GM18505 (cell line): ENCODE measurements at regions not wholly inside any gene's neighbourhood (a gene's known extent, or its start where the extent isn't known, plus 50 kb on each side); places are given as distances from the start of the nearest gene placed in this dataset.

Experiments used
- ATAC-seq: cut with Tn5 transposase; IDR thresholded peaks from one replicate; pipeline ENCODE4 v1.9.1; 2021; ENCODE audit not compliant: unreplicated experiment
- POLR2A ChIP-seq: IDR thresholded peaks from 4 replicates; pipeline ENCODE4 v1.6.1; 2011; ENCODE audit warnings: borderline replicate concordance; ENCODE audit not compliant: insufficient read depth, insufficient read length; ENCODE audit errors: extremely low read depth

DNA sequence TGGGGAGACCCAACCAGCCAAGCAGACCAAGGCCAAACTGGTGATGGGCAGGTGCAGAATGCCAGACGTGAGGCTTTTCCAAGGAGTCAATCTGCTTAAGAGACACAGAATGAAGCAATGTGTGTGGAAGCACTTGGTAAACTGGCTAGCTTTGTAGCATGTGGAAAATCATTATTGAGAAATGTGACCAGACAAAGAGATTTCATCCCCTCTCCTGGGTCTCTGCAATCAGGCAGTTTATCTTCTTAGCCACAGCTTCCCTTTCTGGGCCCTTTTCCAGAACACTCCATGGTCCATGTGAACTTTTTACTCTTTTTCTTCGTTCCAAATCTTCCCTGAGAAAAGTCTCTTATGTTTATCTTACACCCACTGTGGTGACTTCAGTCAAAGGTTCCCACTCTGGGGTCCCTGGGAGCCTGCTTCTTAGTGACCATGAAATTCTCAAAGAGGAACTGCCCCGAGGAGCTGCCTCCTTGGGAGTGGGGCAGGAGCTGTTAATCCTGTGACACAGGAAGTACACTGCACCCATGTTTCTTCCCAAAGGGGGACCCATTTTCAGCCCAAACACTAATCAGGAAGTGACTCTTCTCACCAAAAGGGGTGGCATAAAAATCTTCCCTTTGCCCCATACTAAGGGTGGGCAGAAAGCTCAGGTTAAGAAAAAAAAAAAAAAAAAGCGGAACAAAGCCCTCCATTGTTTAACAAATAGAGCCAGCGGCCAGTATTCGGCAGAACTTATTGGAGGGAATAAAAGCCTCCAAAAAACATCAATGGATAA lies 346.2 kb upstream of the ASIC2 start:
- TF ChIP-seq POLR2A = no peak
- no peak for ATAC-seq

DNA sequence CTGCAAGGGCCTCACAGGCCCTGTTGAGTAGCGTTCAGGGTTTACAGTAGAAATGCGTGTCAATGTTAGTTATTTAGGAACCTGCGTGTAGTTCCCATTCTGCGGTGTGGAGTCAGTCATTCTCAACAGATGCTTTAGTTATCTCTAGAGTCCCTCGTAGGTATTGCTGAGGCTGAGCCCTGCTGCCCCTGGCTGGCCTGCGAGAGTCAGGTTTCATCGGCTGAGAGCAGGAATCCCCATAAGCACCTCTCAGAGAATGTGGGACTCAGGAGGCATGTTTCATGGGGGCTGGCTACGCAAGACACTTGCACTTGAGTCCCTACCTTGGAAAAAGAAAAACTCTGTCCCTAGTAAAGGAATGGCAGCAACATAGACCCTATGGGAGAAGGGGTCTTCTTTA lies 347.5 kb upstream of the ASIC2 start:
- ATAC-seq = no peak
- TF ChIP-seq POLR2A = no peak

DNA sequence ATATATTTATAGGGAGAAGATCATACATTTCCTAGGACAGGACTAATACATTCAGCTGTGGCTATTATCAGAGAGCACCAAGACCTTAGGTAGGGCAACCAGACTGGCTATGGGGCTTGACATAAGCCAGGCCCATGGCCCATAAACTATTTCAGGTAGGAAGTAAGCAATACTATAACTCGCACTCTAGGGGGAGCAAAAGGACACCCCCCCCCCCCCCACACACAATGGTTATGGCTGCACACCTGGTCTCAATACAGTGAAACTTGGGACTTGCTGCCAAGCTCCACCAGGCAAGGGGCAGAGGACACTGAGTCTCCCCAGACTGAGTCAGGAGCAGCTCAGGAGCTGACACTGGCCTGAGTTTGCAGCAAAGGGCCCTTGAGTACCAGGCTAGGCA lies 348.9 kb upstream of the ASIC2 start:
- no peak for TF ChIP-seq POLR2A
- no peak for ATAC-seq

DNA sequence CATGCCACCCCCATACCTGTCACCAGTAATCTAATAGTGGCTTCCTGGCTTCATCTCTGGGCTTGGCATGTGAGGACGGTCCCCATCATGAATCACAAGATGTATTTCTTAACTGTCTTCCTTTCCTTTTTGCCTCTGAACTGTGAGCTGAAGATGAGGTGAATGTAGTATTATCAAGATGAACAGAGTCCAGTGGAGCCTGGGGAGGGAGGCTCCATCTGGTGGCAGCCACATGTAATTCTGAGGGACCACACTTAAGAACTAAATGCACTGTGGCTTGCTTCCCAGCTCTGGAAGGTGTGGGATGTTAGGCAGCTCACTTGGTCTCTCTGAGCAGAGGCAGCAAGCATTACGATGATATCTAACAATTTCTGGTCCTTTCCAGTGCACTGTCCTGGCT lies 354.9 kb upstream of the ASIC2 start:
- no peak for ATAC-seq
- no peak for TF ChIP-seq POLR2A

DNA sequence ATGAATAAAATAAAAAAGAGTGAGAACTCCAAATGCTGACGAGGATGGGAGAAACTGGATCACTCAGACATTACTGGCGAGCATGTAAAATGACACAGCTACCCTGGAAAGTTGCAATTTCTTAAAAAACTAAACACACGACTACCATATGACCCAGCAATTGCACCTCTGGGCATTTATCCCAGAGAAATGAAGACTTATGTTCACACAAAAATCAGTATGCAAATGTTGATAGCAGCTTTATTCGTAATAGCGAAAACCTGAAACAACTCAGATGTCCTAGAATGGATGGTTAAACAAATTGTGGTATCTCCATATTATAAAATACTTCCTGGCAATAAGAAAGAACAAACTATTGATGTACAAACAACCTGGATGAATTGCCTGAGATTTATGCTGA lies 357.2 kb upstream of the ASIC2 start:
- ATAC-seq = no peak
- TF ChIP-seq POLR2A = no peak

DNA sequence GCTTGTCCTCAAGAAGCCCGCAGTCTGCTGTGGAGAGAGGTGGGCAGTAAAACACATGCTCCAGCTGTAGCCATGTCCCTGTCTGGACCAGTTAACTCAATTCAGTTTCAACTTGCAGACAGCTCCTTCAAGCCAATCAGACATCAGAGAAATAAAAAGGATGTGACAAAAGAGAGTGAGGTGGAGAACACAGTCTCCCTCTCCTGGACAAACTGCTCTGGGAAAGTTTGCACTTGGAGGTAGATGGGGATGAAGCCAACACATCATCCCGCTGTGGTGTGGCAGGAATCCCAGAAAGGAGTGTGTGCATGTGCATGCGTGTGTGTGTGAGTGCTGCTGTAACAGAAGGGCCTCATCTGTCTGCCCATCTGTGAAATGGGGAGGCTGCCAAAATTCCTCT lies 358.6 kb upstream of the ASIC2 start:
- no peak for ATAC-seq
- no peak for TF ChIP-seq POLR2A

DNA sequence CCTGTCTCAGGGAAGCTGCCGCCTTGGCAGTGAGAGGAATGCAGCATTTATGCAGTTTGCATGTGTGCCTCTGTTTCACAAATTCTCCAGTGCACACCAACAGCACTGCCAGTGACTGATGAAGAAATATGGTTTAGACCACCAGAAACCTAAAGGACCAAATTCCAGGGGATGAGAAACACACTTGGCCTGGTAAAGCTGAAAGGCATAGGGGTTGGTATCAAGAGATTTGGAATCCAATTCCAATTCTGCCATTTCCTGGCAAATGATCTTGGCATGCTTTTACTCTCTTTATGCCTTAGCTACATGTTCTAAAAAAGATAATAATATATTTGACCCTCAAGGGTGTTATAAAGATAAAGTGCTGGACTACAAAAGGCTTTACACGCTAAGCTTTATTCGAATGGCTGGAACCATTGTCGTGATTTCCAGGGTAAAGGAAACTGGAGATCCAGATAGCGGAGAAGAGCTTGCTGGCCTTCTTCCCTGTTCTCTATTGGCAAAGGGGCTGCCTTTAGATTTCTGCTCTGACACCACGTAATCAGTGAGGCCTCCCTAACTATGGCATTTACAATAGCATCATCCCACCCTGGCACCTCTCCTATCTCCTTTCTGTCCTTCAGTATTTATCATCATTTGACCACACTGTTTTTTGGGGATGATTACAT lies 359.8 kb upstream of the ASIC2 start:
- TF ChIP-seq POLR2A = no peak
- ATAC-seq = no peak

DNA sequence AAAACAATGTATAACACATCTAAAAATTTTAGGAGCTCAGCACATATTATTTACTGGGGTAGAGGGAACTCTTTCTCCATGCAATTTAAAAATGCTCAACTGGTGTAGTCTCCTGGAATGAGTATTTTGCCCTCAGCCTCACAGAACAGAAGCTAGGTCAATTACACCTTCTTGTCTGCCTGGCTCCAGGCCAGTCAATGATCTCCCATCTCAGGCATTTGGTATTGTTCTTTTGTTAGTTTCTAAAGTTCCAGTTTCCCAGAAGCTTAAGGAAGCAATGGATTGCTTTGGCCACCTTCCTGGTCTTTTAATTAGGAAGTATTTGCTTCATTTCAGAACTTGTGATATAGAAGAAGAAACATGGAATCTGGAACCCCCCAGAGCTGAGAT lies 360.3 kb upstream of the ASIC2 start:
- ATAC-seq = no peak
- no peak for TF ChIP-seq POLR2A

DNA sequence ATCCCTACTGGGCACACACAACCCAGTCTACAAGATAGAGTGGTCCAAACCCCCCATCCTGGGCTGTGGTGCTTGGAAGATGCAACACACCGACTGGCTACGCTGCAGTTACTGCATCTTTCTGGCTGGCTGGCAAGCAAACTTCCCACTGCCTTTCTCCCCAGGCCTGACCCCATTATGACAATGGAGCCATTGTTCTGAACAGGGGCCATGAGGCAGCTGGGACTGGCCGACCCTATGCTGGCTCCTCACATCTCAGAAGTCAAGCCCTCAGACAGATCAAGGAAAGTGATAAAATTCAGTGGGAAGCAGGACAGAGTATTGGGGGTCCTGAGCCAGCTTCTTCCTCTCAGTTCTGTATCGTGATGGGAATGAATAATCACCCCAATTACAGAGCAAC lies 364.1 kb upstream of the ASIC2 start:
- ATAC-seq = no peak
- TF ChIP-seq POLR2A = no peak

DNA sequence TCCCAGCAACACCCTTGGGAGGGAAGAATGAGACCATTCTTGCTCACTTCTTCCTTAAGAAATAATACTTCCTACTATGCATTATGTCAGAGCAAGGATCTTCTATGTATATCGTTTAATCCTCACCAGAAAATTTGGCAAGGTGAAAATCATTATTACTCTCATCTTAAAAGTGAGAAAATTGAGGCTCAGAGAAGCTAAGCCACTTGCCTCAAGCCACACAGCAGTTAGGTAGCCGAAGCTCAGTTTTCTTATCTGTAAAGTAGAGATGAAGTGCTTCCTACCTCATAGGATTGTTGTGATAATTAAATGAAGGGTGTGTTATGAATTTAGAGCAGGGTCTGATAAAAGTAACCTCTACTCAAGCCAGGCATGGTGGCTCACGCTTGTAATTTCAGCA lies 368.9 kb upstream of the ASIC2 start:
- TF ChIP-seq POLR2A = no peak
- no peak for ATAC-seq

DNA sequence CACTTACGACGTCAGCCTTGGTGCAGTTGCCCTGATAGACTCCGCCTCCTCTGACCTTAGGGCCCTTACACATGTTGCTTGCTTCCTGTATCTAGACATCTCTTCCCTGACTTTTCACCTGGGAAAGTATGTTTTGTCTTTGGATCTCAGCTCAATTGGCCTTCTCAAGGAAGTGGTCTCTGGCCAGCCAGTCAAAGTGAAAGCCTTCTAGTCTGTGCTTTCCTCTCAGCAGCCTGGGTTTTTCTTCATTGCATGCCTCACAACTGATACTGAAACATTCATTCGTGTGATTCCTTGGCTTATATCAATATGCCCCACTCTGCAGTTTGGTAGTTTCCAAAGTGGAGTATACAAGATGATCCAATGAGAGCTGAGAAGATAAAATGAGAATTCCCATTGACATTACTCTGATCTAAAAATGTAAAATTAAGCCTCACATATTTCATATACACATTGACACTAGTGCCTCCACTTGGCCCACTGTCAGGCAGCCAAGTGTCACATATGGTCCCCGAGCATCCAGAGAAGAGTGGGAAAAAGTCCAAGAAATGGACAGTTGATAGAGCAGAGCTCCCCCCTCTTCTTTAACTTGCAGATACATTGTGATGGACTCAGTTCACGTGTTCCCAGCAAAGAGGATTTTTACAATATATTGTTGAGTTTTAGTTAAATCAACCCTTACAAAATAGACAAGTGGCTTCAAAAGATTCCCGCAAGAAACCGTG lies 371.2 kb upstream of the ASIC2 start:
- TF ChIP-seq POLR2A = no peak
- ATAC-seq = no peak

DNA sequence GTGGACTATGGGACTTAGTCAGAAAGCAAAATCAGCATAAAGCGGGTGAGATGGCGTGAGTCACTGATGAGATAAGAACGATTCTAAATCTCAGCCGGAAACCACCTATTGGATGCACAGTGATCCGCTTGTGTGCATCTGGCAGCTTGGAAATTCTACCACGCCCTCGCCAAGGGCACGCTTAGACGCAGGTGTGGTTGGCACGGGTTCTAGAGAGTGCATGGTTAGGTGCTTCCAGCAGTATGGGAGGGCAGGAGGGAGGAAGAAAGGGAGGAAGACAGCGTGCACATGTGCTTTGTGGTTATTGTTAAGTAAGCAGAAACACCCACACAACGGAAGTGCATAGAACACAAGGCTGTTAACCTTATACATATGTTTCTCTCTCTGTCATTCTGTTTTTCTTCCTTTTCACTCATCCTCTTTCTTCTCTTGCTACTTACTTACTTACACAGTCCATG lies 374.0 kb upstream of the ASIC2 start:
- no peak for ATAC-seq
- TF ChIP-seq POLR2A = no peak

DNA sequence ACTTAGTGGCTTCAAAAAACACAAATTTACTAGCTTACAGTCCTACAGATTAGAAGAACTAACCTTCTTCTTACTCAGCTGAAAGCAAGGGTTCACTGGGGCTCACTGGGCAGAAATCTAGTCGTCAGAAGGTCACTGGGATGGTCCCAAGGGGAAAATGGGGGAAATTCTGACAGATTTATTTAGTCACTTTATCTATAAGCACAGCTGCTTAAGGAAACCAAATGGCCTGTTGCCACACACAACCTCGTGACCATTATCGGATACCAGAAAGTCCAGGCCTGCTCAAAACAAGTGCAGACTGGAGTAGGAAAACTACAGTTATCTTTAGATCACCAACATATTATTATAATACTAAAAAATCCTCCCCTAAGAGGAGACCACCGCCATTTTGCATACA lies 374.6 kb upstream of the ASIC2 start:
- ATAC-seq = no peak
- TF ChIP-seq POLR2A = no peak

DNA sequence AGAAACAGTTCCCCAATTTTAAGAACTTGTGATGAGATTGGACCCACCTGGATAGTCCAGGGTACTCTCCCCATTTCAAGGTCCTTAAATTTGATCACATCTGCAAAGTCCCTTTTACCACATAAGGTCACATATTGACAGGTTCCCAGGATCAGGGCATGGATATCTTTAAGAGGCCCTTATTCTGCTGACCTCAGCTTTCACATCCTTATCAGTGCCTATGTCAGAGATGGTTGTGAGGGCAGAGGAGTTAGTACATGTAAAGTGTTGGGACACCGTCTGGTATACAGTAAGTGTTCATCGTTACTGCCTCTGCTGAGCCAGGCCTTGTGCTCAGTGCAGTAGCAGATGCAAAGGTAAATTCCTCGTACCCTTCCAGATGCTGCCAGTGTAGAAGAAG lies 375.4 kb upstream of the ASIC2 start:
- ATAC-seq = no peak
- TF ChIP-seq POLR2A = no peak
